ENCODE measurements at regions not wholly inside any gene's neighbourhood (a gene's known extent, or its start where the extent isn't known, plus 50 kb on each side); places are given as distances from the start of the nearest gene placed in this dataset.

GRCh38 chr3:152026033-152026556 is 152.7 kb downstream of the SUCNR1 start:
- no peak overlapping the region for H3K4me3 ChIP-seq (ENCODE audit: low read depth, low read length)
- no peaks in the 10 kb centered on the region for H3K36me3 ChIP-seq
- H3K27me3 ChIP-seq, result no peaks in the 10 kb centered on the region
- H3K9me3 ChIP-seq, result no peaks in the 10 kb centered on the region
- H3K4me1 ChIP-seq, result no peaks in the 10 kb centered on the region
- TF ChIP-seq CTCF (IDR thresholded peaks at IDR 0.05; ENCODE audit: low read depth, low read length), result no peak
- no peak for DNase-seq

GRCh38 chr3:152030320-152030719 is 156.9 kb downstream of the SUCNR1 start:
- DNase-seq, result no peak
- H3K27me3 ChIP-seq, result no peaks in the 10 kb centered on the region
- H3K9me3 ChIP-seq, result no peaks in the 10 kb centered on the region; the same call in 1 of the 2 replicates
- H3K4me1 ChIP-seq, result no peaks in the 10 kb centered on the region
- H3K36me3 ChIP-seq, result no peaks in the 10 kb centered on the region
- H3K4me3 ChIP-seq (ENCODE audit: low read depth, low read length), result no peak overlapping the region
- TF ChIP-seq CTCF (IDR thresholded peaks at IDR 0.05; ENCODE audit: low read depth, low read length), result no peak

- H3K9me3 ChIP-seq, result no peaks in the 10 kb centered on the region; the same call in 1 of the 2 replicates
- H3K4me3 ChIP-seq (ENCODE audit: low read depth, low read length), result no peak overlapping the region
- no peaks in the 10 kb centered on the region for H3K36me3 ChIP-seq
- DNase-seq, result no peak
- no peak for TF ChIP-seq CTCF (IDR thresholded peaks at IDR 0.05; ENCODE audit: low read depth, low read length)
- no peaks in the 10 kb centered on the region for H3K27me3 ChIP-seq
- no peaks in the 10 kb centered on the region for H3K4me1 ChIP-seq
Measured at GRCh38 chr3:152031321-152031720, 157.9 kb downstream of the SUCNR1 start.

GRCh38 chr3:152037297-152037696 is 163.9 kb downstream of the SUCNR1 start:
- H3K9me3 ChIP-seq, result no peaks in the 10 kb centered on the region; the same call in 1 of the 2 replicates
- H3K36me3 ChIP-seq, result no peaks in the 10 kb centered on the region
- no peaks in the 10 kb centered on the region; the same call in 1 of the 2 replicates for H3K27me3 ChIP-seq
- DNase-seq, result no peak
- TF ChIP-seq CTCF (IDR thresholded peaks at IDR 0.05; ENCODE audit: low read depth, low read length), result no peak
- H3K4me1 ChIP-seq, result no peaks in the 10 kb centered on the region
- no peak overlapping the region for H3K4me3 ChIP-seq (ENCODE audit: low read depth, low read length)

GRCh38 chr3:152037953-152038352 is 164.5 kb downstream of the SUCNR1 start:
- H3K4me1 ChIP-seq, result no peaks in the 10 kb centered on the region
- H3K27me3 ChIP-seq, result no peaks in the 10 kb centered on the region; the same call in 1 of the 2 replicates
- no peaks in the 10 kb centered on the region; the same call in 1 of the 2 replicates for H3K9me3 ChIP-seq
- TF ChIP-seq CTCF (IDR thresholded peaks at IDR 0.05; ENCODE audit: low read depth, low read length), result no peak
- no peaks in the 10 kb centered on the region for H3K36me3 ChIP-seq
- H3K4me3 ChIP-seq (ENCODE audit: low read depth, low read length), result no peak overlapping the region
- DNase-seq, result no peak

GRCh38 chr3:152038490-152038889 is 165.0 kb downstream of the SUCNR1 start:
- no peaks in the 10 kb centered on the region for H3K4me1 ChIP-seq
- no peaks in the 10 kb centered on the region; the same call in 1 of the 2 replicates for H3K9me3 ChIP-seq
- no peak overlapping the region for H3K4me3 ChIP-seq (ENCODE audit: low read depth, low read length)
- H3K27me3 ChIP-seq, result no peaks in the 10 kb centered on the region; the same call in 1 of the 2 replicates
- no peak for TF ChIP-seq CTCF (IDR thresholded peaks at IDR 0.05; ENCODE audit: low read depth, low read length)
- no peak for DNase-seq
- H3K36me3 ChIP-seq, result no peaks in the 10 kb centered on the region
